Osteocyte (in vitro differentiated cells): ENCODE measurements at regions not wholly inside any gene's neighbourhood (a gene's known extent, or its start where the extent isn't known, plus 50 kb on each side); places are given as distances from the start of the nearest gene placed in this dataset.

Source experiments
- DNase-seq: peaks from one replicate; pipeline ENCODE4 v3.0.0; 2021; ENCODE audit warnings: mixed read lengths; ENCODE audit not compliant: unreplicated experiment; ENCODE audit errors: extremely low spot score
- H3K27ac Mint-ChIP-seq: one replicate; pipeline ENCODE4 v1.8.0; 2021; ENCODE audit warnings: mild to moderate bottlenecking, mixed read lengths; ENCODE audit not compliant: unreplicated experiment
- H3K27me3 Mint-ChIP-seq: one replicate; pipeline ENCODE4 v1.8.0; 2021; ENCODE audit warnings: mixed read lengths; ENCODE audit not compliant: unreplicated experiment
- H3K36me3 Mint-ChIP-seq: one replicate; pipeline ENCODE4 v1.8.0; 2021; ENCODE audit warnings: mixed read lengths; ENCODE audit not compliant: unreplicated experiment
- H3K4me1 Mint-ChIP-seq: one replicate; pipeline ENCODE4 v1.8.0; 2021; ENCODE audit warnings: mixed read lengths; ENCODE audit not compliant: unreplicated experiment
- H3K4me3 Mint-ChIP-seq: one replicate; pipeline ENCODE4 v1.8.0; 2021; ENCODE audit warnings: mild to moderate bottlenecking, moderate library complexity, mixed read lengths; ENCODE audit not compliant: unreplicated experiment
- H3K9me3 Mint-ChIP-seq: one replicate; pipeline ENCODE4 v1.8.0; 2021; ENCODE audit warnings: mixed read lengths; ENCODE audit not compliant: unreplicated experiment
- CTCF ChIP-seq: fragments of 200-600 bp; sonication (generic); IDR thresholded peaks from 2 replicates; pipeline ENCODE4 v1.5.0; 2021; ENCODE audit warnings: antibody characterized with exemption, mild to moderate bottlenecking, moderate library complexity

DNA sequence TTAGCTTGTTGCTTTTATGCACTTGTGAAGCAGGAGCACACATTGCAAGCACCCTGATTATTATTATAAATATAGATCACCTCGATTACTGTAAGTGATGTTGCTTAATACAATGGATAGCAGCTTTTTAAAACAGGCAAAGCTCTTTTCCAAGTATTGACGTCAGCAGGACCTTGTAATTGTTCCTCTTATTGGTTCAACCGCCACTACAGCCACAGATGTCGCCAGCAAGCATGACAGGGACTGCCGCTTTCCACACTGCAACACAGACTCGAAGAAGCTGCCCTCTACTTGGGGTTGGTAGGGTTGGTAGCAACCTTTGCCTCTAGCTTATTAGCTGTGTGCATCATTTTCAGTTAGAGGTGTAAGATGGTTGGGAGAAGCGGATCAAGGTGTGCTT, 167.6 kb downstream of the ZNF365 start:
- Mint-ChIP-seq H3K4me1 (peaks cover 2% of the 10 kb centered on the region), H3K27me3 (peaks cover 12% of the 10 kb centered on the region), H3K36me3 (no peaks in the 10 kb centered on the region), H3K4me3 (no peak overlapping the region), H3K27ac (no peak overlapping the region), H3K9me3 (peaks cover 5% of the 10 kb centered on the region)
- DNase-seq = no peak
- TF ChIP-seq CTCF = no peak

GRCh38 chr10:62543571-62544355, 169.6 kb downstream of the ZNF365 start:
- Mint-ChIP-seq H3K4me3 (no peak overlapping the region), H3K36me3 (no peaks in the 10 kb centered on the region)
- DNase-seq = no peak

DNA sequence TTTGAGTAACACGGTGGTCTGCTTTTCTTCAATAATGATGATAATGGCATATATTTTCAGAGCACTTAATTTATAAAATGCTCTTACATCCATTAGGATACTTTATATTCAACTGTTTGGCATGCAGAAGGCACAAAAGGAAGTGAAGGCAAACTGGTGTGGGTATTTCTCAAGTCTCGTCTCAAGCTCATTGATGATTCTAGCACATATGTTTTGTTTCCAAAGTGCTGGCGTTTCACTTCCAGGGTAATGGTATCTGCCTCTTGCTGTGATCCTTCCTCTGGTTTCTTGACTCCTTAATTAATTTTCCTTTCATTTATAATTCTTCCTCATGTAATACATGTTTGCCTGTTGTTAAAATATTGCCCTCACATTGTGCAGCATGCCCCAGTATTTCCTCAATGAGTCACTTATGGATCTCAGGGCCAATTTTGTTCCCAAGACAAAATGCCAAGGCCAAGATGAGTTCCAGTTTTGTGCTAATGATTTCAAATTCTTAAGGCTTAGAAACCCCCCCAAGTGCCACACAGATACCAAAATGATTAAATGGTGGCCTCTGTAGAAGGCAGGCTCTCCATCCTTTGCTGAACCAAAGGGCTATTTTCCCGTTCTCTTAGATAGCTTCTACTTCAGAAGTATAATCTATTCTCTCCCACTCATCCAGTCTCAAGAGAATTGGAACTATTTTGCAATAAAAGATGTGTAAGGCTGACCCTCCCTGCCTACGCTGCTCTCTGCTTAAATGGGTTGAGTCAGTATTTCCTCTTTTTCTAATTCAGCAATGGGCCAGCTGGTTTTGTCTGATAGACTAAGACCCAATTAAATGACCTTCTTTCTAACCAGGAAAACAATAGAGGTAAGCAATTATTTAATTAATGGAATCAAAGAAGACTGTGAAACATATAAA, 171.2 kb downstream of the ZNF365 start:
- Mint-ChIP-seq H3K4me1 (peaks cover 2% of the 10 kb centered on the region), H3K36me3 (no peaks in the 10 kb centered on the region), H3K4me3 (no peak overlapping the region), H3K27ac (no peak overlapping the region), H3K9me3 (peaks cover 11% of the 10 kb centered on the region), H3K27me3 (peaks cover 5% of the 10 kb centered on the region)
- TF ChIP-seq CTCF = no peak
- no peak for DNase-seq

More at GRCh38 chr10:62543571-62544355, 169.6 kb downstream of the ZNF365 start:
- H3K9me3 Mint-ChIP-seq = peaks cover 11% of the 10 kb centered on the region
- H3K27me3 Mint-ChIP-seq = peaks cover 8% of the 10 kb centered on the region
- no peak overlapping the region for H3K27ac Mint-ChIP-seq
- peaks cover 2% of the 10 kb centered on the region for H3K4me1 Mint-ChIP-seq
- no peak for TF ChIP-seq CTCF

- DNase-seq = no peak
- Mint-ChIP-seq H3K36me3 (no peaks in the 10 kb centered on the region), H3K9me3 (peaks cover 8% of the 10 kb centered on the region), H3K27me3 (peaks cover 10% of the 10 kb centered on the region), H3K27ac (no peak overlapping the region), H3K4me1 (peaks cover 2% of the 10 kb centered on the region), H3K4me3 (no peak overlapping the region)
- no peak for TF ChIP-seq CTCF
Measured at GRCh38 chr10:62548686-62549085, 174.5 kb downstream of the ZNF365 start.

- Mint-ChIP-seq H3K4me3 (no peak overlapping the region), H3K9me3 (peaks cover 8% of the 10 kb centered on the region), H3K27ac (no peak overlapping the region), H3K27me3 (peaks cover 13% of the 10 kb centered on the region), H3K4me1 (peaks cover 2% of the 10 kb centered on the region), H3K36me3 (no peaks in the 10 kb centered on the region)
- no peak for TF ChIP-seq CTCF
- no peak for DNase-seq
Measured at GRCh38 chr10:62550173-62550572, 176.0 kb downstream of the ZNF365 start.
